ENCODE measurements at regions not wholly inside any gene's neighbourhood (a gene's known extent, or its start where the extent isn't known, plus 50 kb on each side); places are given as distances from the start of the nearest gene placed in this dataset.

GRCh38 chr2:160908157-160908556 is 252.1 kb upstream of the TANK start:
- ChIA-PET POLR2A (no interaction called here), CTCF (no interaction called here)

GRCh38 chr2:160909781-160910242 is 250.4 kb upstream of the TANK start:
- Histone ChIP-seq H3K9me3 (ENCODE audit: control insufficient read depth, insufficient read depth, low read depth, low read length) (no peaks in the 10 kb centered on the region), H3K4me1 (ENCODE audit: control insufficient read depth, insufficient read depth, low read length) (no peaks in the 10 kb centered on the region), H3K4me3 (ENCODE audit: low read depth in 2 of 2, low read length in 2 of 2) (no peak overlapping the region), H3K27ac (ENCODE audit: low read length) (no peak overlapping the region), H3K36me3 (ENCODE audit: control insufficient read depth, insufficient read depth, low read length) (no peaks in the 10 kb centered on the region), H3K27me3 (ENCODE audit: control insufficient read depth, insufficient read depth, low read length) (no peaks in the 10 kb centered on the region)
- DNase-seq (ENCODE audit: low read depth, low spot score) (no peak), ATAC-seq (no peak)
- ChIA-PET CTCF (no interaction called here), POLR2A (no interaction called here)
- in situ Hi-C loops (cut with HindIII; ENCODE audit: low pct_unique_long_range_greater_than_20kb, low sequenced_read_pairs) (no loop called here), intact Hi-C loops (cut with micrococcal nuclease; ENCODE audit: unreplicated experiment) (no loop called here)
- no TSS peak for BruUV-seq (replicated peaks)
- TF ChIP-seq TCF7L2 (IDR thresholded peaks at IDR 0.05; ENCODE audit: low read depth, low read length) = no peak
- no peak for TF ChIP-seq CTCF (IDR thresholded peaks at IDR 0.05)
- TF ChIP-seq SIN3A (IDR thresholded peaks at IDR 0.05; ENCODE audit: borderline replicate concordance, insufficient read depth, low read depth, low read length) = no peak
- TF ChIP-seq POLR2AphosphoS5 (IDR thresholded peaks at IDR 0.05; ENCODE audit: low read depth, low read length) = no peak
- TF ChIP-seq REST (IDR thresholded peaks at IDR 0.05; ENCODE audit: insufficient read depth in 1 of 2, low read depth in 2 of 2, low read length in 1 of 2) = no peak

More at GRCh38 chr2:160908157-160908556, 252.1 kb upstream of the TANK start:
- BruUV-seq (replicated peaks) = no TSS peak
- no peak for DNase-seq (ENCODE audit: low read depth, low spot score)
- H3K4me3 ChIP-seq (ENCODE audit: low read depth in 2 of 2, low read length in 2 of 2) = no peak overlapping the region
- no peaks in the 10 kb centered on the region for H3K4me1 ChIP-seq (ENCODE audit: control insufficient read depth, insufficient read depth, low read length)
- intact Hi-C loops (cut with micrococcal nuclease; ENCODE audit: unreplicated experiment) = no loop called here
- no peaks in the 10 kb centered on the region for H3K27me3 ChIP-seq (ENCODE audit: control insufficient read depth, insufficient read depth, low read length)
- no peak for TF ChIP-seq CTCF (IDR thresholded peaks at IDR 0.05)
- no peak for TF ChIP-seq REST (IDR thresholded peaks at IDR 0.05; ENCODE audit: insufficient read depth in 1 of 2, low read depth in 2 of 2, low read length in 1 of 2)
- no peak for TF ChIP-seq POLR2AphosphoS5 (IDR thresholded peaks at IDR 0.05; ENCODE audit: low read depth, low read length)
- no peak for TF ChIP-seq TCF7L2 (IDR thresholded peaks at IDR 0.05; ENCODE audit: low read depth, low read length)
- TF ChIP-seq SIN3A (IDR thresholded peaks at IDR 0.05; ENCODE audit: borderline replicate concordance, insufficient read depth, low read depth, low read length) = no peak
- no peak for ATAC-seq
- H3K27ac ChIP-seq (ENCODE audit: low read length) = no peak overlapping the region
- H3K9me3 ChIP-seq (ENCODE audit: control insufficient read depth, insufficient read depth, low read depth, low read length) = no peaks in the 10 kb centered on the region
- H3K36me3 ChIP-seq (ENCODE audit: control insufficient read depth, insufficient read depth, low read length) = no peaks in the 10 kb centered on the region
- in situ Hi-C loops (cut with HindIII; ENCODE audit: low pct_unique_long_range_greater_than_20kb, low sequenced_read_pairs) = no loop called here

All from Panc1 (cell line).